ENCODE measurements at regions not wholly inside any gene's neighbourhood (a gene's known extent, or its start where the extent isn't known, plus 50 kb on each side); places are given as distances from the start of the nearest gene placed in this dataset.
"Not testable (repeated sequence)": the region's sequence is repeated elsewhere in the genome, so short reads cannot be mapped to it uniquely, and the experiment has no call there.

DNA sequence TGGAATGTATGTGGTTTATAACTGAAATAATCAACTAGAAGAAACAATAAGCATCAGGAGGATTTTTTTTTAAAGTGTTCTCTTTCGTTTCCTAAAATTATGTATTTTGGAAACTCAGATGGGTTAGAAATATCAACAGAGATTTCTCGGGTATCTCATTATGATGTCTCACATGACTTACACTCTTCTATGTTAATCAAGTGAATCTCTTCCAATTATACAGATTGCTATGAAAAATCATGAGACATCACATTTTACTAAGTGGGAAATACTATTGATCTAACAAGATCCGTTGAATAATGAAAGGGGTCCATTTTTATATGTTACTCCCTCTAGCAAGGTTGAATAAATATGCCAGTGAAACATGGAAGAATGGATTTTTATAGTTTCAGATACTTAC lies 54.7 kb upstream of the NRIP1 start:
- no peak for DNase-seq

DNA sequence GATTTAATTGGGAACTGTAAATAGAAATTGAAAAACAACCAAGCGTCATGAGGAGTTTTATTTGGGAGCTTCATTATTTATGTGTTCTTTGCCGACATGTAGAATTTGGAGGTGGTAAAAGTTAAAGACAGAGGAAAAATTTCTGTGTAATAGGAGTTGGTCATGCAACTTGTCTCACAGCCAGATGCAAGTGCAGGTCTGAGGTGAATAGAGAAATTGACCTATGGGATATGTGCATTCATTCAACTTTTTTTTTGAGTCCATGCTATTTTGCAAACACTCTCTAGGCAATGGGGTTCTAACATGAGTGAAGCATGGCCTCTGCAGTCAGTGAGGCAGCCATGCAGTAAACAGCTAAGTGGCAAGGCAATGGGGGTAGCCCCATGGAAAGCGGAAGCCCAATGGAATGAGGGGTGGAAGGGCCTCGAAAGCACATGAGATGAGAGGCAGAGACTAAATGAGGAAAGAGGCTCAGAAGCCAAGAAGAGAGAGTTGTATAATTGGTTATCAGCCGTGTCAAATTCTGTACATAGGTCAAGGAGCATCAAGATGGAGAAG lies 56.4 kb upstream of the NRIP1 start:
- DNase-seq: no peak

DNA sequence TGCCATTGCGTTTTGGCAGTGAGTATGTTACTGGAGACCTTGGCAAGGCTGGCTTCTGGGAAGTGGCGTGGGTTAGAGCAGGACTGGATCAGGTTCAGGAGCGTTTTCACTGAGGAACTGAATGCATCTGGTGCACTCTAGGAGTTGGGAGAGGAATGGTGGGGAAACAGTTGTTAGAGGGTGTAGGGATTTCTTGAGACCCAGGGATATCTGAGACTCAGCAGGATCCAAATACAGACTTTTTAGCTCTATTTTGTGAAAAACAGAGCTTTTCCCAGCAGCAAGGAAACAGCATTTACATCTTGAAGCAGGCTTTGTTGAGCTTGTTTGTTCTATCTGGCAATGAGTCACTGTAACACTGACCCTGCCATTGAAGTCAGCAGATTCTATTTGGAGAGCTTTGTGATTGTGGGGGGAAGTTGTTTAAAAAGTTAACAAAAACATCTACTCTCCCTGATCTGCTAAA lies 56.9 kb upstream of the NRIP1 start:
- DNase-seq: no peak

DNA sequence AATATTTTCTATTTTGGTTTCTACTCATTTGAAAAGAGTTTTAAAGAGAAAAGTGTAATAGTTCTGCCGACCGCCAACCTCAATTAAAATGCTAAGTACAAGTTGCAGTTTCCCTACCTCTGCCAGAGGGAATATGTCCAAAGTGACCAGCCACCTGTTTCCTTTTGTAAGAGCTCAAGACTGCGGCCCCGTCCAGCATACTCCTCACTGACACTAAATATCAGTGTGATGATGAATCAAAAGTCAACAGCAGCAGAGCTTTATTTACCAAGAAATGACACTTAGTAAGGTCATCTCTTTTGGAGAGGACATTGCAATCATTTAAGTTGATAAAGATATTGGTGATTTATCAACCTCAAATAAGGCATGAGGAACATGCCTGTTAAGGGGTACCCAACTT lies 57.4 kb upstream of the NRIP1 start:
- no peak for DNase-seq

DNA sequence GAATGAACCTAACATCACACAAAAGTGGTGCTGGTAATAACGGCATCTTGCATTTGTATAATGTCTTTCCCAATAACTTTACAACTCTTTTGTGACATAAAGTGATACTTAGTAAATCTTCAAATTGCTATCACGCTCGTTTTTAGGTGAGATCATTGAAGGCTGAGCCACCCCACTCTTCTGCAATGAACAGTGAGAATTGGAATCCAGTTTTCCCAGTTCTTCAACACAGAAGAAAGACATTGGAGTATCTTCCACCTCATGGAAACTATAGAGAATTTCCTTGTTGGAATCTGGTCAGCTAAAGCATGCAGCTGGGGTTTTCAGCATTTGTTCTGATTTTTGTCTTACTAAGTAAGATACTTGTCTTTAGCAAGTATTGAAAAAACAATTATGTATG lies 59.9 kb upstream of the NRIP1 start:
- DNase-seq: no peak

DNA sequence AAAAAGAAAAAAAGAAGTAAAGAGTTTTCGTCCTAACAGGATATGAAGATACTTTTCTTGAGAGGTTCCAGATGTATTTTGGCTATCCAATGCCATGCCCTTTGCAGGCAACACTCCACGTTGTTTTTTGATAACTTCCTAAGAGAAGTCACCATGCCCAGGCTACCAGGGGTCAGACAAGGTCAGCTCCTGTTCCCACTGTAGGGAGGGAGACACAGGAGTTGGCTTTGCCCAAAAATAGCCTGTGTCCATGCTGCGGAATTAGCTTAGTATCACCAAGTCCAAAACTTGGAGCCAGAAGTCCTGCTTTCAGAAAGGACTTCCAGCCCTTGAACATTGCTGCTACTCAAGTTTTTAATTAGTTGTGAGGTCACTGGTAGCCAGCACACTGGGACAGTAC lies 62.1 kb upstream of the NRIP1 start:
- no peak for DNase-seq

DNA sequence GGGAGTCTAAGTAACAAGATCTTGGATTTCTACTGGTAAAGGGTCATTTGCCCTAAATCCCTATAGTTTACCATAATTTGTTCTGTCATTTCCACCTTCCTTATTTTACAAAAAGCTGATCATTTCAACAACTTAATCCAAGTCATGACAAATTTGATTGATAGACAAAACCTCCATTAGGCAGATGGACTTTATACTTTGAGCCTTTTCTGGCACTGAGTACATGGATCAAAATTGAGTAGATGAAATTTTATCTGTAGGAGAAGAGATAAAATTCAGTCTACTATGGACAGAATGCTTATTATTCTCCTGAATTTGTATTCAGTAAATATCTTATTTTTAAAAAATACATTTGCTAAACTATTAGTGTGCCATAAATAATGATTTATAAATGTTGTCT lies 62.6 kb upstream of the NRIP1 start:
- DNase-seq: no peak

DNA sequence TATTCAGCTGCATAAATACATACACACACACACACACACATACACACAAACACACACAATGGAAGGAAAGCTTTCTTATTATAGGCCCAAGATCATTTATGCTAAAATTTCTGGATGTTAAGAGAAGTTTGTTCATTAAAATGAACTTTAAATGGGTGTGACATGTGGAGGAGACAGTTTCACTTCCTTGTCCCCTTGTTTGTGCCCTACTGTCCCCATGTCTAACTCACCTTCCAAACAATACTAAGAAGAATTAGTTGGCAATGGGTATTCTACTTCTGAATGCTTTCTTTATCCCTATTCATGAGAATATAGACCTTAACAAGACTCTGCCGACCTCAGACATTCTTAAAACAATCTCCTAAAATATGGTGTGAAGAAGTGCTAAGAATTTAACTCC lies 63.5 kb upstream of the NRIP1 start:
- no peak for DNase-seq

DNA sequence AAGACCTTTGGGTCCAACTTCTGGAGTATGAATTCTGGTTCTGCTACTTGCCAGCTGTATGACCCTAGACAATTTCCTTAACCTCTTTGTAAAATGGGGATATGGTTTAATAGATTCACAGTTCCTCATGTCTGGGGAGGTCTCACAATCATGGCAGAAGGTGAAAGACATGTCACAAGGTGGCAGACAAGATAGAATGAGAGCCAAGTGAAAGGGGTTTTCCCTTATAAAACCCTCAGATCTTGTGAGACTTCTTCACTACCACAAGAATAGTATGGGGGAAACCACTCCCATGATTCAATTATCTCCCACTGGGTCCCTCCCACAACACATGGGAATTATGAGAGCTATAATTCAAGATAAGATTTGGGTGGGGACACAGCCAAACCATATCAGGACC lies 63.9 kb upstream of the NRIP1 start:
- not testable (repeated sequence) for DNase-seq

DNA sequence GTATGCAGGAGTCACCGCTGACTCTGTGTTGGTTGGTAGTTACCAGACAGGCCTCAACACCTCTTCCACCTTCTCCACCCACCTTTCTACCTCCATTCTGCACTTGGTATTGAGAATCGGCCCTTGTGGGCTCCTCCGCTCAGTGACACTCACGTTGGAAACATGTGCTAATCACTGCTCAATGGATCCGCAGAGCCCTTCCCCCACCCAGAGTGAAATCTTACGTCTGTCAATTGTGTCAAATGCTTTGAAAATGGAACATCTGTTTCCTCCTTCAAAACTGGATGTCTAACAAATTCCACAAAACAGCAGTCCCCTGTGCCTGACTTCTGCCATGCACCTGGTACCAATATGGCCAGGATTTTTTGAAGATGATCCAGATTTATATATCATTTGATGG lies 65.5 kb upstream of the NRIP1 start:
- DNase-seq: no peak

DNA sequence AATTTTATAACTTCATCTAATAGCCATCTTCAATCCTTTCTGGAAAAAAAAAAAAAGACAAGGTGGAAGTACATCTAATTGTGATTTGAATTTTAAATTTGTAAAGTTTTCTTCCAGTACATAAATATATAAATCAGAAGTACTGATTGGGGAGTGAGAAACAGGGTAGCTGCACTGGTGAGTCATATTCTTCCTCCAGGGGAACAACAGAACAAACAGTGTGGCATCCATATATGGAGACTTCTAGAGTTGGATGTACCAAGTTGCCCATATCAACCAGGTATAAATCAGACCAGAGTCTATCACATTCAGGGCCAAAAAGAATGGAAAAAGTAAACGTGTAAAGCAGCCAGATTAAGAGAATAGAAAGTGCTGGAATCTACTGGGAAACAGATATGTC lies 66.0 kb upstream of the NRIP1 start:
- no peak for DNase-seq

DNA sequence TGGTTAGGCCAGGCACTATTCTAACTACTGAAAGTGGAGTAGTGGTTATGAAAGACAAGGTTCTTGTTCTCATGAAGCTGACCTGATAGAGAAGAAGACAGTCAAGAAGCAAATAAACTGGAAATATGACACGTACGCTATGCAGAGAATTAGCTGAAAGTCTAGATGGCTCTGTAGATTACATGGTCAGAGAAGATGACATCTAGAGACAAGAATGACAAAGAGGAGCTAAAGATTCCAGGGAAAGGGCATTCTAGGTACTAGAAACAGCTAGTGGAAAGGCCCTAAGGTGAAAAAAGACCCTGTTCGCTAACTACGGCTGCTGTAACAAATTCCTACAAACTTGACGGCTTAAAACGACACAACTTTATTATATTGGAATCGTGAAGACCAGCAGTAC lies 68.0 kb upstream of the NRIP1 start:
- DNase-seq: no peak

DNA sequence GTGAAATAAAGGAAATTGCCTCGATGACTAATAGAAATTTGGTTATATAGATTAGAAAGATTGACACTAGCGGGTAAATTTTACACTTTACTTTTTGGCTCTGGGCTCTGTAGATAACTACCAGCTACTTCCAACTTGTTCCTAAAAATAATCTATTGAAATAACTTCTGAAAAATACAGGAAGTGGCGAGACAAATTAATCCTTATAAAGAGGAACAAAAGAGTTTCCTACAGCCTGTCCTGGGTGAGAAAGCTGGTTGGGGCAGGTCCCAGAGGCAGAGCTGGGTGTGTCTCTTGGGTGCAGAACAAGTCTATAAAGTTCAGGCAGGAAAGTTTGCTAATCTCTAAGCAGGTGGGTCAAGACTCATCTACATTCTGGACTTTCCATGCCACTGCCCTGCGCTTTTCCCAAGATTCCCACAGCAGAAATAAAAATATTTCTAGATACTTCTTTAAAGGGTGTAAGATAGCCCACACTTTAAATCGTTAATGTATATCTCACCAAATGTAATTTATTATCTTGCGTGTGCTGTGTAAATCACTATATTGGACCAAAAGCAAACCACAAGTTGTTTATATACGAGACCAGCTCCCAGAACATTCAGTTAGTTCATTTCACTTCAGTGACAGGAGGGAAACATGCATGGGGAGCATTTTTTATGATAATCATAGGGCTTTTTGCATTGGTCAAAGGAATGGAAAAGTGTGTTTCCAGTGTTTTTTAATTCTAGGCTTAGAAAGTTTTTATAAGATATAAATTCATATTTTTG lies 70.1 kb upstream of the NRIP1 start:
- no peak for DNase-seq

DNA sequence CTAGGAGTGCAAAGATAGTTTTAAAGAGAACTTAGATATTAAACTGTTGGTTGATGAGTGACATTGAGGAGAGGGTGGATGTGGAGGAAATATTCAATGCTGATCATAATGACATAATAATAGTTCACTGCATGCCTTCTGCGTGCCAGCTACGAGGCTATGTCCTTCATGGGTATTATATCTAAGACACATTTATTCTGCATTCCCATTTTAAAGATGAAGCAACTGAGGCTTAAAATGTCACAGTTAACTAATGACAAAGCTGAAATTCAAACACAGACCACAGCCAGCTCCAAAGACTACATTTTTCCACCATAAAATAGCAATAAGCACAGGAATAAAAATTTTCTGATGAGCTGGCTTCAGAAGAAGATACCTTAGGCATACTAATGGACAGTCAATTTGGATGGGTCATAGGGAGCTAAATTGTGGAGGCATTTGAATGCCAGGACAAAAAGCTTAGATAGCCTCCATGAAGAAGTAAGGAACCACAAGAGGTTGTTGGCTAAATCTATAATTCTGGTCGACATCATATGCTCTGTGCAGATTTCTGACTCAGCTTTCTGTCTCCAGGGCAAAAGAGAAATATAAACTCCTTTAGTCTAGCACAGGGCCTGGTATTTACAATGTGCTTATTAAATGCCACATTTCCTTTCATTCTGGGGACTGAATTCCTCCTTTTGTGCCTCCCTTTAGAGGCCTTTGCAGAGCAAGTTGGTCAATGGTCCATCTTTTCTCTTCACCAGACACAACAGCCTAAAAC lies 71.2 kb upstream of the NRIP1 start:
- DNase-seq: no peak

DNA sequence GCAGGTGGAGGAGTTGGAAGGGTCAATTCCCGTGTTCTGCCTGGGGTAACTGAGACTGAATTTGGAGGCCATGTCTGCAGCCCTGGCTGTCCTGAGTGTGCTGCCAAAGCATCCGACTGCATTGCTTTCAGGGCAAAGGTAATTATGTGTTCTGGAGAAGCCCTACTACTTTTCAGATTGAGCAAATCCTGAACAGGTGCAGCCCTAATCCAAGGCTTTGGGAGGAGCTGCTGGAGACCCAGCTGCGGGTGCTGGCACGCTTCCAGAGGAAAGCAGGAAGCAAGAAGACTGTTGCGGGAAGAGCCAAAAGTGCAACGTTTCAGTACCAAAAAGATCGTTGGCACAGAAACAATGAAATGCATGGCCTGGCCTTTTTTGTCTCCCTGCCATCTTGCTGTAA lies 73.7 kb upstream of the NRIP1 start:
- DNase-seq: no peak

DNA sequence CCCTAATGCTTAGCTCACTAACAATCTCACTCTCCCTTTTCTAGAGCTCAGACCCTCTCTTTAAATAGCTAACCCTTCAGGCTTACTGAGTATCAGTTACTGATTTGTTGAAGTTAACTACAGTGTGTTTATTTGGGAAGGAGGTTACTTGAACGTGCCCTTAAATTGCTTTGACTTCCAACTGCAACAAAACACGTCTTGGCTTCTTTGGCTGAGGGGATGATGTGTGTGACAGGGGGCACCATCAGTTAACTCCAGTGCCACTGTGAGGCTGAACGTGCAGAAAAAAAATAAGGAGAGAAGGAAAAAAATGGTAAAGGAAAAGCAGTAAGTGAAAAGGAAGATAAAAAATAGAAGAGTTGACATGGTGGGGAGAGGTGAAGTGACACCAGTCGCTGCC lies 75.1 kb upstream of the NRIP1 start:
- DNase-seq: no peak

DNA sequence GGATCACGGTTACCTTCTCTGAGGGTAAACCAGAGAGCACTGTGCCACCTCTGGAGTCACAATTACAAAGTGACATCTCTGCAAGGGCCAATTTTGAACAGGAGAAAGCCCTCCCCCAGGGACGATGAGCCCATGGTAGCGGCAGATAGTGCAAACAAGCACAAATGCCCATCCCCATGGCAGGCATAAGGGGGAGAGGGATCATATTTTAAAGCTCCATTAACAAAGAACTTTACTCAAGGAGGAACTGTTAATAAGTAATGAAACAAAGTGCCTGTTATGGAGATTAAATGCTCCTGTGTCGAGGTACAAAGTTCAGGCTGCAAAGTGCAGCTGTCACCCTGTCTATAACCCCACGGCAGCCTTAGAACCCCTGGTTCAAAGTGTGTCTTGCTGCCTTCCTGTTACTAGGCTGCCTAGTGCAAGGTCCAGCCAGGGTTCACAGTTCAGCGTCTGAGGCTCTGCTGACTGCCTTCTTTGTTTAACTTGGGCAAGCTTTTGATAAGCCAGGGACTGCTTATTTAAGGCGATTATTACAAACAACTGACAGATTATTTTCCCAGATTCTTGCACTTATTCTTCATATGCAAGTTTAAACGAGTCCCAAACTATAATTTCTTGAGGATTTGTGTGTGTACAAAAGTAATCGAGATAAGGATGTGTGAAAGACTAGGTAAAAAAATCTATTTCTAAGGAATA lies 75.7 kb upstream of the NRIP1 start:
- no peak for DNase-seq

DNA sequence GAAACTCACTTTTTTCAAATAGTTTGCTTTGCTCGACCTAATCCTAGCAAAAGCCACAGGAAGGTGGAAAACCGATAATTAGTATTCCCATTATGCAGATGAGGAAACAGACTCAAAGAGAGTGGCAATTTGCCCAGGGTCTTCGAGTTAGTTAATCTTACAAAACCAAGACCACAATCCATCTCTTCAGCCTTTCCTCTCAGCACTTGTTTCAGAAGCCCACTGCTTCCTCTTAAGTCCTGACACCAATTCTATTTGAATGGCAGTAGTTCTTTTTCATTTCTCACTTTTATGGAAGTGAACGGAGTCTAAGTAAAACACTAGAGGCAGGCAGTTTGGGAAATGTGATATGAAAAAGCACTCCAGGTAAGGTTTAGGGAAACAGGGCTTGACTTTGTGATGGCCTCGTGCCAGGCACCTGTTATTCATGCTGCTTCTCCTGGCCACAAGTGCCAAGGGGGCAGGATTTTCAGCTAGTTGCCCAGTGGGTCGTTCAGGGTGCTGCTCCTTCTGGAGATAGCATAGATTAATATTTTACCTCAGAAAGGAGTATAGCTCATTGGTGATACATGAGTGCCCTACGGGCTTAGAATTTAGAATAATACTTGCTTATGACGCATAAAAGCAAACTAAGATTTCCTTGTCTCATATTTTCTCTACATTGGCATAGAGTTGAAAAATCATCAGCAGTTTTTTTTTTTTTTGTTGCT lies 76.6 kb upstream of the NRIP1 start:
- DNase-seq: no peak

DNA sequence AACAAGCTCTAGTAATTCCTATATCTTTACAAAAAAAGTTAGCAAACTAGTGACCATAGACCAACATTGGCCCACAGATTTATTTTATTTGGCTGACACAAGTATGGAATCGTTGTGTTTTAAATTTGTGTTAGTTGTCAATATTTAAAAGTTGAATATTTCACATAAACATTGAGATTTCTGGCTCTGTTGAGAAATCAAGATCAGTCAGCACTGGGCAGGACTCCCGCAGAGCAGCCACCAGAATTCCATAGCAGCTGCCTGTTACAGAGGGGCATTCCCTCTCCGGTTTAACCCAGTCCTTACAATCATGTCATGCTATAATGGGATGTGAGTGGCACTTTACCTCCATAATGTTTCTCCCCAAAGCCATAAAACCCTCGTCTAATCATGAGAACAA lies 79.2 kb upstream of the NRIP1 start:
- no peak for DNase-seq

DNA sequence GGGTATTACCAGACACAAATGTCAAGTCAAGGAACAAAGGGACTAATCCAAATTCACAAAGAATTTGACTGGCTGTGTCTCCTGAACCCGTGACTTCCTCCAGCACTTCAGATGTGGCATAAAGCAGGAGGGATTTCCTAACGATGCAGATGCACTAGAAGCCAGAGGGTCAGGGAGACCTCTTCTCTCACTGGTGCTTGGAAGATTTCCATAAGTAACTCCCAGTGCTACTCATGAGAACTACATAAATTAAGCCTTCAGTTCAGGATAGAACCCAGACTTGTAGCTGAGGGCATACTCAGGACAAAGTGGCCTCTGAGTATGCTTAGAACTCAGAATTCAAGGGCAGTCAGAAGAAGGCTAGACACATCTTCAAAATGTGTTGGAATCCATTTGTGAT lies 83.6 kb upstream of the NRIP1 start:
- DNase-seq: no peak

DNA sequence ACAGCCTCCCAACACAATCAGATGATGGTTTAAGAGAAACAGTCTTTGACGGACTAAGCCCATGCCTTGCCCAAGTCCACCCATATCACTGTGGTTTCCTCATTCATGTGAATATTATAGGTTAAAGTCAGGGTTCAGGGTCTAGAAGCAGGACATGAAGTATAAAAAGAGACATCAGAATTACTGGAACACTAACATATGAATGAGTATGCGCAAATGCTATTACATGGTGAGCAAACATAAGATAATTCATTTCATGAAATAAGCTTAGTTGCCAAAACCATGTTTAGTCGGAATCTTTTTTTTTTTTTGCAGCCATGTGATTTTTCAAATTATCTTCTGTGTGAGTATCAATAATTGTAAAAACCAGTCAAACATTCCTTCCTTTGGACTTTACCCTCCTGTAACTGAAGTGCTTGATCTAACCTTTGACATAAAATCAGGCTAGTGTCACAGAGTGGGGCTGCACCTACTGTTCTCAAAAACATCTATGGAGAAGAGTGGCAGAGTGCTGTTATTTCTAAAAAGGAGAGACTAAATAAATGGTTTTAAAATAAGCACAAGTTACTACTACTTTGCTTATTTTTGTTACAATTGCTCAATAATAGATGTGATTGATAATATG lies 84.9 kb upstream of the NRIP1 start:
- no peak for DNase-seq

DNA sequence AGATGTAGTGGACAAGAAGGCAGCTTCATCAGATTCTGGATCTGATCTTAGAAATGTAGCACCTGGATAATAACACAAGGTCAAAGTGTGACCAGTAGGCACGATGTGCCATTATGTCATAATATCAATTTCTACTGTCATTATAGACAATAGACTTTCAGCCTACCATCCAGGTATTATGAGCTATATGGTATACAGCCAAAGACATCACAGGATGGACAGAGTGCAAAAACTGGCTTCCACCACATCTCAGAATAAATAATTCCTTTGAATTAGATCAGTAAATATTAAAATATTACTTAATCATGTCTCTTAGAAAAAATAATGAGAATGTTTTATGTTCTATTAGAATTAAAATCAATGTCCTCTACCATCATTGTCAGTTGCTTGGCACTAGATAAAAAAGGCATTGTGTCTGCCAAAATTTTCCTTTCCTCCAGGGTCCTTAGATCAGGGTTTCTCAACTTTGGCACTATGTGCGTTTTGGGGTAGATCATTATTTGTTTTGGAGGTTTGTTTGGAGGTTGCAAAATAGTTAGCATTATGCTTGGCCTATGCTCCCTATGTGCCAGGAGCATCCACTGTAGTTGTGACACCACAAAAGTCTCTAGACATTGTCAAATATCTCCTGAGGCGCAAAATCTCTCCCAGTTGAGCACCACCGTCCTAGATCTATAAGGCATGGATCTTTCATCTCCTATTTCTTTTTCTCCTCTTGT lies 86.7 kb upstream of the NRIP1 start:
- DNase-seq: no peak

Data from activated naive CD4-positive, alpha-beta T cell treated with Interleukin-2 at 50 U/mL for 16 hours (primary cell).